G401.6 (cell line): ENCODE measurements at regions not wholly inside any gene's neighbourhood (a gene's known extent, or its start where the extent isn't known, plus 50 kb on each side); places are given as distances from the start of the nearest gene placed in this dataset.
"Not testable (repeated sequence)": the region's sequence is repeated elsewhere in the genome, so short reads cannot be mapped to it uniquely, and the experiment has no call there.

ENCODE experiments used
- FAIRE-seq: peaks from 2 replicates; lab custom pipeline; 2012; peaks lifted over from hg19 to GRCh38; lab: Jason Lieb, UNC

DNA sequence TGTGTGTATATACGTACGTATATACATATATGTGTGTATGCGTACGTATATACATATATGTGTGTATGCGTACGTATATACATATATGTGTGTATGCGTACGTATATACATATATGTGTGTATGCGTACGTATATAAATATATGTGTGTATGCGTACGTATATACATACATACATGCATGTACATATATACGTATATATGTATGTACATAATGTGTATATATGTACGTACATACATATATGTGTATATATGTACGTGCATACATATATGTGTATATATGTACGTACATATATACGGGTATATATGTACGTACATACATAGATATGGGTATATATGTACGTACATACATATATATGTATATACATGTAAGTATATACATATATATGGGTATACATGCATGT lies 332.1 kb downstream of the CRPPA start:
- FAIRE-seq, result no peak

DNA sequence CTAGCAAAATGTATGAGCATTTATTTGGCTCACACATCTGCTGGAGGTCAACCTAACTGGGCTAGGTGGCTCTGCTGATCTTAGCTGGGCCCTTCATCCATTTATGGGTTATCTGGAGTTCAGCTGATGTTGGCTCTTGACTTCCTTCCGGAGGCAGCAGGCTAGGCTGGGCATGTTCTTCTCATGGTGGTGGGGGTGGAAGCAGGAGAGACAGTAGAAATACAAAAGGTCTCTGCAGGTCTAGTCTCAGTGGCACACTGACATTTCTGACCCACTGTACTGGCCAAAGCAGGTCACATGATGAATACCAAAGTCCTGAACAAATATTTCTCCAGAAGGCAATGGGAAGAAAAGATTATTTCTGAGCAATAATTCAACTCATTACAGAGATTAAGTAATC lies 334.6 kb downstream of the CRPPA start:
- no peak for FAIRE-seq

DNA sequence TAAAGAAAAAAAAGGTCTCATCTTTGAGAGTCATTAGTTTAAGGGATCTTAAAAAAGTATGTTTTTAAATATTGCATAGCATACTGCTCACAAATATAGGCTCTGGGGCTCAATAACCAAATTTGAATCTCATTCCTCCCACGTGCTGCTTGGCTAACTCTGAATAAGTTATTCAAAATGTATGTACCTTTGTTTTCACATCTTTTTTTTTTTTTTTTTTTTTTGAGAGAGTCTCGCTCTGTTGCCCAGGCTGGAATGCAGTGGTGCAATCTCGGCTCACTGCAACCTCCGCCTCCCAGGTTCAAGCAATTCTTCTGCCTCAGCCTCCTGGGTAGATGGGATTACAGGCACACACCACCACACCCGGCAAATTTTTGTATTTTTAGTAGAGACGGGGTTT lies 335.6 kb downstream of the CRPPA start:
- FAIRE-seq, result not testable (repeated sequence)

DNA sequence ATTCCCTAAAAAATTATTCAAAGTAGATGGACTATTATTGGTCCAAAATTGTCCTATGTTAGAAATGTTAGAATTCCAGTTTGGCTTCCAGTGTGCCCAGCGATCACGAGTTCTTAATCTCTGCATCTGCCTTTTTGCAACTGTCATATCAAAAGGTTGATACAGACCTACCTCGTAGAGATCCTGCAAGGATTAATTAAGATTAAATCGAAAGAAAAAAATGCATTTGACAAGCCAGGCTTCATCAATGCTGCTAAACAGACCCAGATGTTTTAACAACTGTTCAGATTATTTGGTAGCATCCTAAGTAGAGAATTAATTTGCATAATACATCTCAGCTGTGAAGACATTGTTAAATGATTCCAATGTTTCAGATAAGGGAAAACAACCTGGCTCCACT lies 336.5 kb downstream of the CRPPA start:
- no peak for FAIRE-seq

DNA sequence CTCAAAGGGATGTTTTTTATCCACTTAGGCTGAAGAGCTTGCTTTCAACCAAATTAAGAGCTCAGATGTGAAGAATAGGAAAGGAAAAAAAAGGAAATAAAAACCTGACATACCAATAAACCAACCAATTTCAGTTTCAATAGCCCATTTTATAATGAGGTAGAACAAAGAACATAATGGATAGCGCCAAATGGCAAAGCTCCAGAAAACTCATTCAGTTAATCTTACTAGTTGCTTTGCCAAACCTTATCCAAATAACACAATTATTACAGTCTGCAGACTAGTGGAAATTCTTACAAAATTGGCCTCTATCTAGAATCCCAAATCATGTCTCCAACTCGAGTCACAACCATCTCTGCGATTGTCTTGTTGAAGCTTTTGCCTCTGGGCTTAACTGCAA lies 337.0 kb downstream of the CRPPA start:
- no peak for FAIRE-seq

DNA sequence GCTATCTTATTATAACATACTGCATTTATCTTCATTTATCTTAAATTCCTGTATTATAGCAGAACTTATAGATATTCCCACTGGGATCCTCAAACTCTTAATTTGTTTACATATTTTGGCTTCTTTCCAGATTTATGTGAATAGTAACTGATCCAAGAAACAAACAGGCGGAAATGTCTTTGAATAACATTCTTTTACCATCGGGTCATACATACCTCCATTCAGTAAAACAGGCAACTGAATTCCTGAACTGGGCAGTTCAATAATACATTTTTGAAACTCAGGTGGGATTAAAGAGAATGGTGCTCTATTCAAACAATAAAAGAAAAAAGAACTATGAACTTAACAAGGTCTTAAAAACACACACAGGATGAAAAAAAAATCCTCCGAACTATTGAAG lies 337.4 kb downstream of the CRPPA start:
- FAIRE-seq, result no peak

DNA sequence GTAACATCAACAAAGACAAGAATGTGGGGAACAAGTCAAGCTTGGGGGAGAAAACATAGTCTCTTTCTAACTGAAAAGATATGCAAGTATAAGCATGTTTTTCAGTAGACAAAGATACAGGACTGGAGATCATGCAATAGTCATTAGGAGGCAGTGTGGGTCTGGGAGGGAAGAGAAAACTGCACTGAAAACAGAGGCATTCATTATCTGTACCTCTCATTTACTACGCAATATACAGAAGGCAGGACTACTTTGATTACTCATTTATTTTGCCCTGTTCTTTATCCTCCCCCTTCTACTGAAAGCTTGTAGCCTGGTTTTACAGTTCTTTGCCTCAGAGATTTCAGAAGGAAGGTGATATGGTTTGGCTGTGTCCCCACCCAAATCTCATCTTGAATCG lies 341.2 kb downstream of the CRPPA start:
- FAIRE-seq, result no peak

DNA sequence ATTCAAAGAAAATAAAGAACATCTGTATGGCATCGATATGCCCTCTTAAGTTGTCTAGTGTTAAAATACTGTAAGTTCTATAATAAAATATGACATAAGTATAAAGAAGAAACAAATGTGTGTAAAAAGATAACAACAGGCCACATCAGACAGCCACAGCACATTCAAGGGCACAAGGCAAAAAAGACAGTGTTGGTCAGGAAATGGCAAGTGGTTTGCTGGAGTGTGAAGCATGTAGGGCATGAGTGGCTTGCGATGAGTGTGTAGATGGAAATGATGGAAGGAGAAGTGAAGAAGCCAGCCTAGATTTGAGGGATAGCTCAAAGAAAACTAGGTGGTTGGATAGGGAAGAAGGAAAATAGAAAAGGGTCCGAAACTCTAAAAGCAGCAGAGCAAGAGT lies 341.6 kb downstream of the CRPPA start:
- FAIRE-seq, result no peak

DNA sequence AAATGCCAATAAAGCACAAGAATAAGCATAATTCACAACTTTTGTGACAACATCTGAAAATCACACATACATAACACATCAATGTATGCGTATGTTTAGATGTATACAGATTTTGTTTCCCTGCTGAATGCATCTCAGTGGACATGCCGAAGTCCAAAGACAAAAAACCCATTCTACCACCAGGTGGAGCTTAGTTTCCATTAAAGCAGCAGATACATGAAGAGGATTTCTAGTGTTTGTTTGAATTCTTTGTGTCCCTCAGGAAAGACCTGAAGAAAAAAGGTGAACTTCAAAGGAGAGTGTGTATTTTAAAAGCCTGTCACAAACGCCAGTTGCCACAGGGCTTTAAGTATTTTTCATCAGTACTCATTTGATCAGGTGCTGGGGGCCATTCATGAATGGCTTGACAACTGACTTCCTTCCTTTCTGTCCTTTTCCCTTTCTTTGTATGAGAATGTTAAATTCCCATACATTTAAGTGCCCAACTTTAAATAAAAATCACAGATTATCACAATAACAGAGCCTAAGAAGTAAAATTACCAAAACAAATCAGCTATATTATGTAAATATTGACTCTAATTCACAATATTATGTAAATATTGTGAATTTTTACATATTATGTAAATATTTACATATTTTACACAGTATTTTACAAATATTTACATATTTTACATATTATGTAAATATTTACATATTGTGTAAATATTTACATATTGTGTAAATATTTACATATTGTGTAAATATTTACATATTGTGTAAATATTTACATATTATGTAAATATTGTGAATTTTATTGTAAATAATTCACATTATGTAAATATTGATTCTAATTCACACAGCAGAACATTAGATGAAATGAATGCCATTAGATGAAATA lies 343.0 kb downstream of the CRPPA start:
- FAIRE-seq, result peak; percentile 94

DNA sequence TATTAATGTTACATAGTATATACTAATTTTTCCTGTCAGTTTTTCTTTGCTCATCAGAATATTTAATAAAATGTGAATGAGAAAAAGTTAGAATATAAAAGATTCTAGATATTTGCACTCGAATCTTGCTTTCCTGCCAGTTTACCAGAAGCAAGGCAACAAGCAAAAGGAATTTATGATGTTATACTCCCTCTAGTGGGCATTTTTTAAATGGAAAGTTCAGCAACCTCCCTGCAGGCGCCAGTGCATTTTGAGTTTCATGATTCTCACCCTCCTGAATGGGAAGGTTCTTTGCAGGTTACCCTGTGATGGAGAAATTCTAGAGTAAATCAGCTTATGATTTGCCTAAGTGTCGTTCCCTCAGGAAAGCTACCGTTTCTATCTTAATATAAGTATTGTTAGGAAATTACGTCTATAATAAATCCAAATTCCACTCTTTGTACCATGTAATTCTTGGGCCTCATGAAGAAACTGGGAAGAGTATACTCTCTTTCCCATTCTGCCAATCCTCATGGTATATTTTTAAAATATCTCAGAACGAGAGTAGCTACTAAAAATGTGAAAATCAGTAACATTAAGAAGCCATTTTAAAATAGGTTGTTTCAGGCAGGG lies 350.0 kb downstream of the CRPPA start:
- peak; percentile 95 for FAIRE-seq

DNA sequence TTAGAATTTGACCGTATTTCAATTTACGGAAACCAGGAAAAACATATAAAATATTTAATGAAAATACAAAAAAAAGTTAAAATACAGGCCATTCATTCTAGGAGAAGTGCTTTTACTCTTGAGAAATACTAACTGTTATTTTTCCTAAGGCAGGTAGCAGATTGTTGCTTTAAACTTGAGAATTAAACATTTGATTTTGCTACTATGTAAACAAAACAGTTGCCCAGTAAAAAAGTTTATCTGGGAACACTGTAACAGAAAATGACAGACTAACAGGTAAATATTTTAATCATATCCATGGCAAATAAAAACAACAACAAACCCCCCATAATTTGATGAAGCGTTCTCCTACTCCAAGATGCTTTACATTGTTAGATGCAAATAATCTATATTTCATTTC lies 350.5 kb downstream of the CRPPA start:
- FAIRE-seq, result no peak

DNA sequence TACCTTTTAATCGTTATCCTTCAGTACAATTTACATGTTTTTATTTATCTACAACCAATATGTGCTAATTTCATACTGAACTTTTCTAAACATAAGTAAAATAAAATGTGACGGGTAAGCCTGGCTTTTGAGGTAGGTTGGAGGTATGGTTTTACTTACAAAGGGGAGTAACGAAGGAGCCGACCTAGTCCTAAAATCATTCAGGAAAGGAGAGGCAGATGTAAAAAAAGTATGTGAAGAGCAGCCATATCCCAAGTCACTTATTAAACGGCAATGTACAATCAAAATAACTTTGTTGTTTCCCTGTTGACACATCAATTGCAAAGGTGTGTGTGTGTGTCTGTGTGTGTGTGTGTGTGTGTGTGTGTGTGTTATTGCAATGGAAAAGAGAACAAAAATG lies 351.3 kb downstream of the CRPPA start:
- no peak for FAIRE-seq

DNA sequence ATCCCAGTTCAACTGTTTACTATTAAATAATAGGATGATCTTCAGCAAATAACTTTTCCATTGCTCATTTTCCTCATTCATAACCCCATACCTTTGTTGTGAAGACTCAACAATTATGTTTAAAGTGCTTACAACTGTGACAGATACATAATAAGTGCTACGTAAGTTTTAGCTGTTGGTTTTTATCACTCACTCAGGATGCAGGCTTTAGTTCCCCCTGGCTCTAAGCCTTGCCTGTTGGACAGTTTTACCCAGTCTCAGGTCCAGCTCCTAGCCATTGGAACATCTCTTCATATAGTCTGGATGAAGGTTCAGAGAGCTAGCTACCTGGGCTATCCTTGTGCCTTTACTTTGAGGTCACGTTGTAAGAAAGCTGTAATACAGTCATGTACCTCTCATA lies 353.2 kb downstream of the CRPPA start:
- FAIRE-seq, result no peak

DNA sequence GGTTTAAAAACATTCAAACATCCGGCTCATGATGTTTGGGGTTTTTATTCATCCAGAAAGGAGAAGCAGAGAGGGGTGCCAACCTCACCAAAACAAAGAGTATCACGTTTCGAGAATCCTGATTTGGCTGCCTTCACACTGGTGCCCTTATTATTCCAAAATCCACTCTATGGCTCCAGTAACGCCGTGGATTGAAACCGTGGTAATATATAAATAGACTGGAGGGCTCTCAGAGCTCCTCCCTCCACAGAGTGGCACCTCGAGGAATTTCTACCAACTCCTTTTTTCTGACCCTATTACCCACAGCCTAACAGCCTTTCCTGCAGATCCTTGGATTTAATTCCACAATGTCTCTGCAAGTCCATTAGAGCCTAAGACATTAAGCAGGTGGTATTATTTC lies 353.6 kb downstream of the CRPPA start:
- FAIRE-seq, result no peak

DNA sequence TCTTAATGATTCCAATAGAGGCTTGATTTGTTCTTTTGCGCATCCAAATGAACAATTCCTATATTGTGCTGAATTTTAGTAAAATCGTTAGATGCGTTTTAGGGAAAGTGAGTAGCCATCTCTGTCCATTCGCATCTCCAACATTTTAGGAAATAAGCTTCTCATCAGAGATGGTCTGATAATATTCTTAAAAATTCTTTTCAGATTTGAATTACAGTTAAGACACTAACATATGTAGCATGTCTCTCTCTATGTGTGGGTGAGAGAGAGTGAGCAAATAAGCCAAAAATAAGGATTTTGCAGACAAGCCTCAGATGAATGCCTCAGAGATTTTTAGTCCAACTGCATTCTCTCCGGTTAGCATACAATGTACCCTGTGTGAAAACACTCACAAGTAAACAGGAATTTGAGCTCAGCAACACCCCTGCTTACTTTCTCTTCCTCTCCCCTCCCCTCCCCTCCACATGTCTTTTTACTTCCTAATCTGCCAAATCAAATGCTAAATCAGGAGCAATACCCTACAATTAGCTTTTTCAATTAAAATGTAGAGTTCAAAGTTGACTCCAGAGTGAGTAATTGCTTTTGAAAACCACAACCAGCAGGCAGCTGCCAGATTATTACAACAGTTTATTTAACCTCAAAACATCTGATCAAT lies 354.4 kb downstream of the CRPPA start:
- FAIRE-seq, result no peak

DNA sequence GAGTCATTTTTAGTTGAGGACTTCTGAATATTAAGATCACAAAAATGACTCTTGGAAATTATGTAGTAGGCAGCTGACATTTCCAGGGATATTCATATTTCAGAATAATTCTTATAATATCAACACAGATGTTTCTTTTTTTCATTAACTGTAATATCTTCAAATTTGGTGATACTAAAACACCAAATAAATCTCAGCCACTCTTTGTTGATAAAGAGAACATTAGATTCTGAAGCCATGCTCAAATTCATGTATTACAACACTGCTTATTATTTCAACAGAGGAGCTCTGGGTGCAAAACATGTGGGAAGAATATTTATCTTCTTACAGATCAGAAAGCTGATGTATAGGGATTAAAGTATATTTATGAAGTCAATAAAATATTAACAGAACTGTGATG lies 355.4 kb downstream of the CRPPA start:
- no peak for FAIRE-seq

DNA sequence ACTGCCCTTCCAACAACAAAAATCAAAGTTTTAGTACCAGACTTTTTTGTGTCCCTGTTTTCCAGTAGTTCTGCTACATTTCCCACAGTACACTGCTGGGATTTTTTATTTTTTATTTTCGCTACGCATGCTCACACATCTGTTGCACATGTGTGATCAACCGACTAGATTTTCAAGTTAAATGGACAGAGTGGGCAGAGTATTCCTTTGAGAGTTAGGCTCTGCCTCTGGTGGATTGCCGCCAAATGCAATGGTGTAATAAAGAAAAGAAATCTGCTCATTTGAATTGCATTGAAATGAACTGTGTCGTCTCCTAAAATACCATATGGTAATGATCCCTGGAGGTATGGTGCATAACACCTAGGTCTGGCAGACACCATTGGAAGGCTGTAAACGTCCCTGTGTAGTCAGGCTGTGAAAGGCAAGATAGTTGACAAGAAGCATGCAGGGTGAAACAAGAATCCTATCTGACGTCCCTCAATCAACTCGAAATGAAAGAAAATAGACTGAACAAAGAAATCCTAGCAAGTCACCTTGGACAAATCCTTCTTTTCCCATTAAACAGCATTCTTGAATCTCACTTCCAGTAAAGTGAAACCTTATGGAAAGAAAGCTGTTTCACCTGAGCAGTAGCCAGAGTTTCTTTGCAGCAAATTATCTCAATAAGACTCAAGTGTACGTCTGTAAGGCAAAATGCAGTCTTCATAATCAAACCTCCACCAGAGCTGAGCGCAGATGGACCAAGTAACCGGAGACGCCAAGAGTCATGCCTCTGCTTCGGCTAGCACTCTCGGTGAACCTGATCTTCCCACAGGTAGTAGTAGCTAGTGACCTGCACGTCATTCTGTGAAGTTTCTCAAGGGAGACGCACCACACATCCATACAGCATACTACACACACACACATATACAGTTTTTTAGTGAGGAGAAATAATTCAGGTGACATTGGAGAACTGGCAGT lies 357.3 kb downstream of the CRPPA start:
- FAIRE-seq, result no peak

DNA sequence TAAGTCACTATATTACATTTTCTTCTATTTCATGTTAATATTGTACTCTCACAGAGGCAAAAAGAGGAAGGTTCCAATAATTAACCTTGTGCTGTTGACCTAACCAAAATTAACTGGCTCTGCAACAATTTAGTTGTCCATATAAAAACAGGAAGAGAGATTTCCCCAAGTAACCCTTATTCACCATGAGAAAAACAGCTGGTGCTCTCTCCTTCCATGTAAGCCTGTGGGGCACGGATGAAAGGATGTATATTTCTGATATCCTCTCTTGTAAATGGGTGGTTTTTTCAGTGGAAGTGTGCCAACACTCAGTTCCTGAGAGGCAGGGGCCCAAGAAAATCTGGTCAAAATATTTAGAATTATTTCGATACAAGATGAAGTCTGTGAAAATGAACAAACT lies 358.1 kb downstream of the CRPPA start:
- FAIRE-seq, result no peak

DNA sequence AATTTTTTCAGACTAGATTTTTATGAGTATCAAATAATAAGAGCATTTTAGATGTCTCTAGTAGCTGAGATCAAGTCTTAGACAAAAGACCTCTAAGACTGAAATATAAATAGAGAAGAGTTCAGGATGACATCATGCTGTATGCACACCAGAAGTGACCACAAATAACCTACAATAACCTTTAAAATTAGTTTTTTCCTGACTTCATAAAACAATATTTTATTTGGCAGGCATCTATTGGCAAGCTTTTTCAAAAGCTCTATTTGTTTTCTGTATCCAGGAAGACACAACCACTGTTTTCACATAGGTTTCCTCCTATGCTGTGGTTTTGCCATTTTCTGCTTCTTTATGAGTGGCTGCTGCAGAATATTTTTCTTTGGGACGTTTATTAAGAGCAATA lies 359.1 kb downstream of the CRPPA start:
- no peak for FAIRE-seq

DNA sequence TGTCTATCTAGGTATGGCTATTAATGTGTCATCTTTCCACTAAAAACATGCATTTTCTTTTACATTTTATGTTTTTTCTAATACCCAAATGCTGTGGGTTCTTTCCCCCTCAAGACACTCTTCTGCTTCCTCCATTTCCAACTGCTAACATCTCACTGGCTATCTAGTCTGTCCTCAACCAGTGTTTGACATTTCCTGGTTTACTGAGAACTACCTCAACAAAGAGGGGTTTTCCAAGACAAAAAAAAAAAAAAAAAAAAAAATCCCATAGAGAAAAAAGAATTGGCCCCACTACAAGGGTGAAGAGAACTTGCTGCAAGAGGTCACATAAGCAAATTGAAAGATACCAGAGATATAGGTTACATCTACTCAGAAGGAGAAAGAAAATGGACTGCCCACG lies 359.7 kb downstream of the CRPPA start:
- FAIRE-seq, result no peak

DNA sequence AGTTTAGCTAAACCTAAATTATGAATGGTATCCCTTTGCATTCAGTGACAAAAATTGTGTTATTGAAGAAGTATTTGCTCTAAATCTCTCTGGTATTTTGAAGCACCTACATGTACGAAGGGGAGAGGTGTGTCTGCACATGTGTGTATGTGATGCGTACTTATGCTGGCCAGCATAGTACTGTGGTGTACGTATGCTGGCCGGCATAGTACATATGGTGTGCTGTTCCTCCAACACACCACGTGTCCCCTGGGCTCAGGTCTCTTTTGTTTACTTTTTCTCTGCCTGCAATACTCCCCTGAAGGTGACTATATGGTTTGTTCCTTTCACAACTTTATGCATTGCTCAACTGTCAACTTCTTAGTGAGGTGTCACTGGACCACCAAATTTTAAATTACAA lies 360.3 kb downstream of the CRPPA start:
- no peak for FAIRE-seq

DNA sequence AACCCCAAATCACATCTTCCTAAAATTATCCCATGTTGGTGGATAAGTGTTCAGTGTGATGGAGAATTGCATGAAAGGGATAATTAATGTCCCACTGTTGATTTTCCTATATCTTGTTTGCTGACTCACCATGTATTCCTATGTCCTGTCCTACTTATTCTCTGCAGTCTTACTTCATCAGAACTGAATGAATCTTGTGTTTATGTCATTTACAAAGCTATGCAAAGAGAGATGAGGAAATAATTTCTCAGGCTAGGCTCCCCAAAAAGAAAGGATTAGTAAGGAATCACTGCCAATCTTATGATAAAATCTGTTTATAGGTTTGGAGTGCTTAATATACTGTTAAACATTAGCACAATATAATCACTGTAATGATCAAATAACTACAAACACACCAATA lies 360.8 kb downstream of the CRPPA start:
- no peak for FAIRE-seq
